Upper lobe of left lung (tissue), 4 donors: ENCODE measurements at regions not wholly inside any gene's neighbourhood (a gene's known extent, or its start where the extent isn't known, plus 50 kb on each side); places are given as distances from the start of the nearest gene placed in this dataset.

ENCODE experiments used
- EP300 ChIP-seq, 4 donors: sonication (generic); formaldehyde crosslinking; IDR thresholded peaks; one replicate each; pipeline ENCODE4 v1.5.1; 2017; ENCODE audit warnings: antibody characterized with exemption in 4 of 4, control low read depth in 2 of 4
- POLR2A ChIP-seq, 4 donors: fragments of 450-650 bp; IDR thresholded peaks; one replicate each; pipeline ENCODE4 v1.5.1; 2016 to 2017; ENCODE audit warnings: antibody characterized with exemption in 4 of 4, mild to moderate bottlenecking in 2 of 4
- POLR2AphosphoS5 ChIP-seq, 2 donors: sonication (generic); formaldehyde crosslinking; IDR thresholded peaks; one replicate each; pipeline ENCODE4 v1.5.1; 2017; ENCODE audit warnings: antibody characterized with exemption in 2 of 2
- TF ChIP-seq, protein P1 (sequence below), 6 experiments: fragments of 450-650 bp in 4 of 6; fragments of 200-600 bp in 2 of 6; sonication (generic) in 2 of 6; IDR thresholded peaks; one replicate each; pipeline ENCODE4 v1.5.1; 2016 to 2019; ENCODE audit warnings: antibody characterized with exemption in 6 of 6

DNA sequence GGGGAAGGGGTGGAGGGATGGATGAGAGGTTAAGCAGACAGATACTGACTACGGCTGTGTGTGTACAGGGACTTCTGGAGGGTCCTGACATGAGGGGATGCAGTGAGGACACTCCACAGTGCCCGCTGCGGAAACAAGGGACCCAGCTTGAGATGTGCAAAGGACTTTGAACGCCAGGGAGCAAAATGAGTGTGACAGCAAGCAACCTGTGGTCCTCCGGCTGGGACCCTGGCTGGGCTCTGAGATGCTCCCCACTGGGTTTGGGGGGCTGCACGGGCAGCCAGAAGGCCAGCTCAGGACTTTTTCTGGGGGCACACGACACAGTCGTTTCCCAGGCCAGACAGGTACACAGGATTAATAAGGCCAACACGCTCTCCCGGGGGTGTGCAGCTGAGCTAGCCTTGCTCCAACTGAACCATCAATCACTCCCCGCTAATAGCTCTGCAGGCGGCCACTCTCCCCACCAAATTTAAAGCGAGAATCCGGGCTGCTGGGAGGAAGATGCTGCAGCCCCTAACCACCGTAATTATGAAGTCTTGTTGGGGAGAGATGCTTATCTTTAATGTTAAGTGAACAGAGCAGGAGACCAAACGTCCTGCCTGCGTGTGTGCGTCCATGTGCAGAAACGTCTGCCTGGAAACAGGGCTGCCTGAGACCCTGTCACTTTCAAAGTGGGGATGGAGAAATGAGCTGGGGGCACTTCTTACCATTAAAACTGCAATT lies 51.6 kb upstream of the DLK1 start:
- TF ChIP-seq POLR2AphosphoS5 (IDR thresholded peaks at IDR 0.05) (no peak), POLR2A (IDR thresholded peaks at IDR 0.05) (no peak), EP300 (IDR thresholded peaks at IDR 0.05) (no peak)
- TF ChIP-seq, protein P1, sequence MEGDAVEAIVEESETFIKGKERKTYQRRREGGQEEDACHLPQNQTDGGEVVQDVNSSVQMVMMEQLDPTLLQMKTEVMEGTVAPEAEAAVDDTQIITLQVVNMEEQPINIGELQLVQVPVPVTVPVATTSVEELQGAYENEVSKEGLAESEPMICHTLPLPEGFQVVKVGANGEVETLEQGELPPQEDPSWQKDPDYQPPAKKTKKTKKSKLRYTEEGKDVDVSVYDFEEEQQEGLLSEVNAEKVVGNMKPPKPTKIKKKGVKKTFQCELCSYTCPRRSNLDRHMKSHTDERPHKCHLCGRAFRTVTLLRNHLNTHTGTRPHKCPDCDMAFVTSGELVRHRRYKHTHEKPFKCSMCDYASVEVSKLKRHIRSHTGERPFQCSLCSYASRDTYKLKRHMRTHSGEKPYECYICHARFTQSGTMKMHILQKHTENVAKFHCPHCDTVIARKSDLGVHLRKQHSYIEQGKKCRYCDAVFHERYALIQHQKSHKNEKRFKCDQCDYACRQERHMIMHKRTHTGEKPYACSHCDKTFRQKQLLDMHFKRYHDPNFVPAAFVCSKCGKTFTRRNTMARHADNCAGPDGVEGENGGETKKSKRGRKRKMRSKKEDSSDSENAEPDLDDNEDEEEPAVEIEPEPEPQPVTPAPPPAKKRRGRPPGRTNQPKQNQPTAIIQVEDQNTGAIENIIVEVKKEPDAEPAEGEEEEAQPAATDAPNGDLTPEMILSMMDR (IDR thresholded peaks at IDR 0.05), result no peak
